ENCODE measurements at regions not wholly inside any gene's neighbourhood (a gene's known extent, or its start where the extent isn't known, plus 50 kb on each side); places are given as distances from the start of the nearest gene placed in this dataset.
"Not testable (repeated sequence)": the region's sequence is repeated elsewhere in the genome, so short reads cannot be mapped to it uniquely, and the experiment has no call there.

- Histone ChIP-seq H3K4me1 (ENCODE audit: control insufficient read depth, insufficient read depth, low read length) (no peaks in the 10 kb centered on the region), H3K9me3 (ENCODE audit: control insufficient read depth, insufficient read depth, low read length) (no peaks in the 10 kb centered on the region), H3K27me3 (ENCODE audit: control insufficient read depth, insufficient read depth, low read length) (no peaks in the 10 kb centered on the region), H3K9ac (ENCODE audit: low read depth, low read length) (no peak overlapping the region), H3K36me3 (ENCODE audit: control insufficient read depth, insufficient read depth, low read length) (no peaks in the 10 kb centered on the region), H3K4me3 (ENCODE audit: low read depth, low read length) (no peak overlapping the region)
Observed at GRCh38 chr20:40055711-40056110, 633.3 kb downstream of the MAFB start.

GRCh38 chr20:40054311-40054710 lies 634.7 kb downstream of the MAFB start:
- H3K27me3 ChIP-seq (ENCODE audit: control insufficient read depth, insufficient read depth, low read length), result no peaks in the 10 kb centered on the region
- H3K4me1 ChIP-seq (ENCODE audit: control insufficient read depth, insufficient read depth, low read length), result no peaks in the 10 kb centered on the region
- no peaks in the 10 kb centered on the region for H3K36me3 ChIP-seq (ENCODE audit: control insufficient read depth, insufficient read depth, low read length)
- H3K4me3 ChIP-seq (ENCODE audit: low read depth, low read length), result no peak overlapping the region
- no peaks in the 10 kb centered on the region for H3K9me3 ChIP-seq (ENCODE audit: control insufficient read depth, insufficient read depth, low read length)
- H3K9ac ChIP-seq (ENCODE audit: low read depth, low read length), result no peak overlapping the region

GRCh38 chr20:40050596-40050995 lies 638.4 kb downstream of the MAFB start:
- Histone ChIP-seq H3K4me1 (ENCODE audit: control insufficient read depth, insufficient read depth, low read length) (no peaks in the 10 kb centered on the region), H3K9ac (ENCODE audit: low read depth, low read length) (no peak overlapping the region), H3K36me3 (ENCODE audit: control insufficient read depth, insufficient read depth, low read length) (no peaks in the 10 kb centered on the region), H3K4me3 (ENCODE audit: low read depth, low read length) (no peak overlapping the region), H3K27me3 (ENCODE audit: control insufficient read depth, insufficient read depth, low read length) (no peaks in the 10 kb centered on the region), H3K9me3 (ENCODE audit: control insufficient read depth, insufficient read depth, low read length) (no peaks in the 10 kb centered on the region)

GRCh38 chr20:40049854-40050253 lies 639.2 kb downstream of the MAFB start:
- Histone ChIP-seq H3K36me3 (ENCODE audit: control insufficient read depth, insufficient read depth, low read length) (no peaks in the 10 kb centered on the region), H3K4me1 (ENCODE audit: control insufficient read depth, insufficient read depth, low read length) (no peaks in the 10 kb centered on the region), H3K27me3 (ENCODE audit: control insufficient read depth, insufficient read depth, low read length) (no peaks in the 10 kb centered on the region), H3K9me3 (ENCODE audit: control insufficient read depth, insufficient read depth, low read length) (no peaks in the 10 kb centered on the region), H3K9ac (ENCODE audit: low read depth, low read length) (no peak overlapping the region), H3K4me3 (ENCODE audit: low read depth, low read length) (no peak overlapping the region)

GRCh38 chr20:40046703-40047102 lies 642.3 kb downstream of the MAFB start:
- no peak overlapping the region for H3K9ac ChIP-seq (ENCODE audit: low read depth, low read length)

GRCh38 chr20:40037511-40037910 lies 651.5 kb downstream of the MAFB start:
- Histone ChIP-seq H3K27me3 (ENCODE audit: control insufficient read depth, insufficient read depth, low read length) (no peaks in the 10 kb centered on the region), H3K4me3 (ENCODE audit: low read depth, low read length) (no peak overlapping the region), H3K9me3 (ENCODE audit: control insufficient read depth, insufficient read depth, low read length) (no peaks in the 10 kb centered on the region), H3K9ac (ENCODE audit: low read depth, low read length) (no peak overlapping the region), H3K36me3 (ENCODE audit: control insufficient read depth, insufficient read depth, low read length) (no peaks in the 10 kb centered on the region), H3K4me1 (ENCODE audit: control insufficient read depth, insufficient read depth, low read length) (no peaks in the 10 kb centered on the region)

More at GRCh38 chr20:40046703-40047102, 642.3 kb downstream of the MAFB start:
- Histone ChIP-seq H3K27me3 (ENCODE audit: control insufficient read depth, insufficient read depth, low read length) (no peaks in the 10 kb centered on the region), H3K36me3 (ENCODE audit: control insufficient read depth, insufficient read depth, low read length) (no peaks in the 10 kb centered on the region), H3K4me3 (ENCODE audit: low read depth, low read length) (no peak overlapping the region), H3K4me1 (ENCODE audit: control insufficient read depth, insufficient read depth, low read length) (no peaks in the 10 kb centered on the region), H3K9me3 (ENCODE audit: control insufficient read depth, insufficient read depth, low read length) (no peaks in the 10 kb centered on the region)

- no peaks in the 10 kb centered on the region for H3K4me1 ChIP-seq (ENCODE audit: control insufficient read depth, insufficient read depth, low read length)
- no peak overlapping the region for H3K4me3 ChIP-seq (ENCODE audit: low read depth, low read length)
- H3K27me3 ChIP-seq (ENCODE audit: control insufficient read depth, insufficient read depth, low read length), result no peaks in the 10 kb centered on the region
- H3K9ac ChIP-seq (ENCODE audit: low read depth, low read length), result no peak overlapping the region
- H3K36me3 ChIP-seq (ENCODE audit: control insufficient read depth, insufficient read depth, low read length), result no peaks in the 10 kb centered on the region
- no peaks in the 10 kb centered on the region for H3K9me3 ChIP-seq (ENCODE audit: control insufficient read depth, insufficient read depth, low read length)
Observed at GRCh38 chr20:40029589-40029988, 659.4 kb downstream of the MAFB start.

GRCh38 chr20:40019510-40019909 lies 669.5 kb downstream of the MAFB start:
- Histone ChIP-seq H3K4me1 (ENCODE audit: control insufficient read depth, insufficient read depth, low read length) (no peaks in the 10 kb centered on the region), H3K4me3 (ENCODE audit: low read depth, low read length) (no peak overlapping the region), H3K27me3 (ENCODE audit: control insufficient read depth, insufficient read depth, low read length) (no peaks in the 10 kb centered on the region), H3K36me3 (ENCODE audit: control insufficient read depth, insufficient read depth, low read length) (no peaks in the 10 kb centered on the region), H3K9ac (ENCODE audit: low read depth, low read length) (no peak overlapping the region), H3K9me3 (ENCODE audit: control insufficient read depth, insufficient read depth, low read length) (no peaks in the 10 kb centered on the region)

GRCh38 chr20:40017765-40018164 lies 671.3 kb downstream of the MAFB start:
- no peak overlapping the region for H3K4me3 ChIP-seq (ENCODE audit: low read depth, low read length)
- no peaks in the 10 kb centered on the region for H3K4me1 ChIP-seq (ENCODE audit: control insufficient read depth, insufficient read depth, low read length)
- no peaks in the 10 kb centered on the region for H3K9me3 ChIP-seq (ENCODE audit: control insufficient read depth, insufficient read depth, low read length)
- H3K27me3 ChIP-seq (ENCODE audit: control insufficient read depth, insufficient read depth, low read length), result no peaks in the 10 kb centered on the region
- no peaks in the 10 kb centered on the region for H3K36me3 ChIP-seq (ENCODE audit: control insufficient read depth, insufficient read depth, low read length)
- no peak overlapping the region for H3K9ac ChIP-seq (ENCODE audit: low read depth, low read length)

- Histone ChIP-seq H3K27me3 (ENCODE audit: control insufficient read depth, insufficient read depth, low read length) (no peaks in the 10 kb centered on the region), H3K9ac (ENCODE audit: low read depth, low read length) (no peak overlapping the region), H3K4me3 (ENCODE audit: low read depth, low read length) (no peak overlapping the region), H3K4me1 (ENCODE audit: control insufficient read depth, insufficient read depth, low read length) (no peaks in the 10 kb centered on the region), H3K9me3 (ENCODE audit: control insufficient read depth, insufficient read depth, low read length) (no peaks in the 10 kb centered on the region), H3K36me3 (ENCODE audit: control insufficient read depth, insufficient read depth, low read length) (no peaks in the 10 kb centered on the region)
Observed at GRCh38 chr20:40016890-40017289, 672.1 kb downstream of the MAFB start.

- no peaks in the 10 kb centered on the region for H3K36me3 ChIP-seq (ENCODE audit: control insufficient read depth, insufficient read depth, low read length)
- H3K4me1 ChIP-seq (ENCODE audit: control insufficient read depth, insufficient read depth, low read length), result no peaks in the 10 kb centered on the region
- no peak overlapping the region for H3K9ac ChIP-seq (ENCODE audit: low read depth, low read length)
- no peaks in the 10 kb centered on the region for H3K9me3 ChIP-seq (ENCODE audit: control insufficient read depth, insufficient read depth, low read length)
- no peaks in the 10 kb centered on the region for H3K27me3 ChIP-seq (ENCODE audit: control insufficient read depth, insufficient read depth, low read length)
- no peak overlapping the region for H3K4me3 ChIP-seq (ENCODE audit: low read depth, low read length)
Observed at GRCh38 chr20:40016392-40016791, 672.6 kb downstream of the MAFB start.

- not testable (repeated sequence) for H3K9ac ChIP-seq (ENCODE audit: low read depth, low read length); H3K27me3 ChIP-seq (ENCODE audit: control insufficient read depth, insufficient read depth, low read length); H3K9me3 ChIP-seq (ENCODE audit: control insufficient read depth, insufficient read depth, low read length); H3K4me3 ChIP-seq (ENCODE audit: low read depth, low read length); H3K4me1 ChIP-seq (ENCODE audit: control insufficient read depth, insufficient read depth, low read length); H3K36me3 ChIP-seq (ENCODE audit: control insufficient read depth, insufficient read depth, low read length)
Observed at GRCh38 chr20:40012026-40012425, 677.0 kb downstream of the MAFB start.

GRCh38 chr20:40010483-40010882 lies 678.6 kb downstream of the MAFB start:
- Histone ChIP-seq H3K9me3 (ENCODE audit: control insufficient read depth, insufficient read depth, low read length) (no peaks in the 10 kb centered on the region), H3K36me3 (ENCODE audit: control insufficient read depth, insufficient read depth, low read length) (no peaks in the 10 kb centered on the region), H3K9ac (ENCODE audit: low read depth, low read length) (no peak overlapping the region), H3K4me1 (ENCODE audit: control insufficient read depth, insufficient read depth, low read length) (no peaks in the 10 kb centered on the region), H3K4me3 (ENCODE audit: low read depth, low read length) (no peak overlapping the region), H3K27me3 (ENCODE audit: control insufficient read depth, insufficient read depth, low read length) (no peaks in the 10 kb centered on the region)
